MM.1S (cell line): ENCODE measurements at regions not wholly inside any gene's neighbourhood (a gene's known extent, or its start where the extent isn't known, plus 50 kb on each side); places are given as distances from the start of the nearest gene placed in this dataset.

Experiments
- DNase-seq: peaks from one replicate; pipeline ENCODE4 v3.0.0-alpha.2; 2015
- H2AFZ ChIP-seq: fragments of 300-600 bp; sonication (generic); 2 replicates; pipeline ENCODE4 v1.6.0; 2016; ENCODE audit warnings: antibody characterized with exemption, low read length
- H3F3A ChIP-seq: fragments of 300-600 bp; sonication (generic); 2 replicates; pipeline ENCODE4 v1.6.1; 2016; ENCODE audit warnings: mild to moderate bottlenecking, antibody characterized with exemption, low read length, moderate library complexity, mixed read lengths; ENCODE audit not compliant: insufficient read depth
- H3K27ac ChIP-seq: fragments of 300-600 bp; sonication (generic); 2 replicates; pipeline ENCODE4 v1.5.1; 2016; ENCODE audit warnings: mild to moderate bottlenecking, low read length
- H3K27me3 ChIP-seq: fragments of 300-600 bp; sonication (generic); replicated peaks from 2 replicates; pipeline ENCODE4 v1.6.0; 2016; ENCODE audit warnings: low read length; ENCODE audit not compliant: insufficient read depth
- H3K36me3 ChIP-seq: fragments of 300-600 bp; sonication (generic); replicated peaks from 2 replicates; pipeline ENCODE4 v1.6.1; 2016; ENCODE audit warnings: mild to moderate bottlenecking, low read length, mixed read lengths; ENCODE audit not compliant: insufficient read depth
- H3K4me1 ChIP-seq: fragments of 300-600 bp; sonication (generic); 2 replicates; pipeline ENCODE4 v1.6.1; 2016; ENCODE audit warnings: low read length, mixed read lengths
- H3K4me2 ChIP-seq: fragments of 300-600 bp; sonication (generic); 2 replicates; pipeline ENCODE4 v1.6.0; 2016; ENCODE audit warnings: low read depth, low read length
- H3K4me3 ChIP-seq: fragments of 300-600 bp; sonication (generic); 2 replicates; pipeline ENCODE4 v1.5.1; 2016; ENCODE audit warnings: low read length, mixed read lengths
- H3K79me2 ChIP-seq: fragments of 300-600 bp; sonication (generic); 2 replicates; pipeline ENCODE4 v1.6.1; 2016; ENCODE audit warnings: mixed run types, low read length, mixed read lengths
- H3K9ac ChIP-seq: fragments of 300-600 bp; sonication (generic); 2 replicates; pipeline ENCODE4 v1.6.1; 2016; ENCODE audit warnings: low read length, mixed read lengths
- H3K9me2 ChIP-seq: fragments of 300-600 bp; sonication (generic); replicated peaks from 2 replicates; pipeline ENCODE4 v1.6.1; 2016; ENCODE audit warnings: mild to moderate bottlenecking, low read length, mixed read lengths; ENCODE audit not compliant: insufficient read depth
- H3K9me3 ChIP-seq: fragments of 300-600 bp; sonication (generic); replicated peaks from 2 replicates; pipeline ENCODE4 v1.6.1; 2016; ENCODE audit warnings: mild to moderate bottlenecking, low read length, mixed read lengths; ENCODE audit not compliant: insufficient read depth
- H4K20me1 ChIP-seq: fragments of 300-600 bp; sonication (generic); 2 replicates; pipeline ENCODE4 v1.6.1; 2016; ENCODE audit warnings: mild to moderate bottlenecking, low read length, moderate library complexity, mixed read lengths; ENCODE audit not compliant: insufficient read depth
- EZH2 ChIP-seq: fragments of 300-600 bp; sonication (generic); optimal IDR thresholded peaks from 2 replicates; pipeline ENCODE3; 2017; ENCODE audit warnings: low read depth, mild to moderate bottlenecking, antibody characterized with exemption, low read length, mixed read lengths
- EZH2phosphoT487 ChIP-seq: fragments of 300-600 bp; sonication (generic); IDR thresholded peaks from 2 replicates; pipeline ENCODE4 v1.6.1; 2018; ENCODE audit warnings: antibody characterized with exemption, low read length
- TF ChIP-seq, protein P1 (sequence below): fragments of 300-600 bp; sonication (generic); IDR thresholded peaks from 2 replicates; pipeline ENCODE4 v1.5.1; 2016; ENCODE audit warnings: antibody characterized with exemption, low read length, mixed read lengths

DNA sequence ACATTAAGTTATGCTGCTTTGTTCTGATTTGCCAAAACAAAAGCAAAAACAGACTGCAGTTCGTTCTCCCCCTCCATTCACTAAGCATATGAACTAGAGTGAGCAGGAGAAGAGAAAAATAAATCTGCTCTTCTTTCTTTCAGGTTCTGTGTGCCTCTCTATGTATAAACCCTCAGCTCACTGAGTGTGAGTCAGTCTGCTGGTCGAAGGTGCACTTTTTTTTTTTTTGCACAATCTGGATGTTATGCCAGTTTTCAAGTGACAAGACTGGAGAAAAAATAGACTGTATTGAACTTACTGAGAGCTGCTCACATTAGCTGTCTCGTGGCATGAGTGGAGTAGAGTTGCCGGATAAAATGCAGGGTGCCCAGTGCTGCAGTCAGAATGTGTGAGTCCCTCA is 244.6 kb upstream of the ATP10B start:
- Histone ChIP-seq H2AFZ (no peak overlapping the region), H3K27ac (no peak overlapping the region), H3K79me2 (no peaks in the 10 kb centered on the region), H3K9me3 (no peaks in the 10 kb centered on the region), H3K27me3 (no peaks in the 10 kb centered on the region), H4K20me1 (no peaks in the 10 kb centered on the region), H3K36me3 (no peaks in the 10 kb centered on the region), H3F3A (no peaks in the 10 kb centered on the region), H3K4me3 (no peak overlapping the region), H3K9ac (no peak overlapping the region), H3K4me1 (no peaks in the 10 kb centered on the region), H3K9me2 (no peaks in the 10 kb centered on the region), H3K4me2 (no peak overlapping the region)
- TF ChIP-seq EZH2phosphoT487 (no peak), EZH2 (no peak)
- DNase-seq, result no peak

DNA sequence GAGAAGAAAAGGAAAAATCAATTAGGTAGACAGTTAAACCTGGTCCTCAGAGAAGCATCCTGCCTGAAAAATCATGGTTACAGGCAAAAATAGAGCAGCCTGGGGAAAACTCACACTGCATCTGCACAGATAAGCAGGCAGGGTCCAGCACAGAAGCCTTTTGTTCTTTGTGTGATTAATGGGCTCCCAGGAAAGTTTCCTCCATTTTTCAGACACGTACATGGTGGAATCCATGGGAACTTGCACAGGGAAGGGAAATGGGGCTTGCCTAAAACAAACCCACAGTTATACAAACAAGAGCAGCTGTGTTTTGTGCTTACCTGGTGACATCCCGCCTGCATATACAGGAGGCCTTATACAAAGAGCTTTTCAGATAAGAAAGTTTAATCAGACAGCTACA is 243.9 kb upstream of the ATP10B start:
- Histone ChIP-seq H3K36me3 (no peaks in the 10 kb centered on the region), H3K27ac (no peak overlapping the region), H3F3A (no peaks in the 10 kb centered on the region), H4K20me1 (no peaks in the 10 kb centered on the region), H3K4me1 (no peaks in the 10 kb centered on the region), H3K27me3 (no peaks in the 10 kb centered on the region), H3K9me2 (no peaks in the 10 kb centered on the region), H3K79me2 (no peaks in the 10 kb centered on the region), H3K4me2 (no peak overlapping the region), H3K9me3 (no peaks in the 10 kb centered on the region), H3K9ac (no peak overlapping the region), H2AFZ (no peak overlapping the region), H3K4me3 (no peak overlapping the region)
- DNase-seq, result no peak
- TF ChIP-seq, protein P1, sequence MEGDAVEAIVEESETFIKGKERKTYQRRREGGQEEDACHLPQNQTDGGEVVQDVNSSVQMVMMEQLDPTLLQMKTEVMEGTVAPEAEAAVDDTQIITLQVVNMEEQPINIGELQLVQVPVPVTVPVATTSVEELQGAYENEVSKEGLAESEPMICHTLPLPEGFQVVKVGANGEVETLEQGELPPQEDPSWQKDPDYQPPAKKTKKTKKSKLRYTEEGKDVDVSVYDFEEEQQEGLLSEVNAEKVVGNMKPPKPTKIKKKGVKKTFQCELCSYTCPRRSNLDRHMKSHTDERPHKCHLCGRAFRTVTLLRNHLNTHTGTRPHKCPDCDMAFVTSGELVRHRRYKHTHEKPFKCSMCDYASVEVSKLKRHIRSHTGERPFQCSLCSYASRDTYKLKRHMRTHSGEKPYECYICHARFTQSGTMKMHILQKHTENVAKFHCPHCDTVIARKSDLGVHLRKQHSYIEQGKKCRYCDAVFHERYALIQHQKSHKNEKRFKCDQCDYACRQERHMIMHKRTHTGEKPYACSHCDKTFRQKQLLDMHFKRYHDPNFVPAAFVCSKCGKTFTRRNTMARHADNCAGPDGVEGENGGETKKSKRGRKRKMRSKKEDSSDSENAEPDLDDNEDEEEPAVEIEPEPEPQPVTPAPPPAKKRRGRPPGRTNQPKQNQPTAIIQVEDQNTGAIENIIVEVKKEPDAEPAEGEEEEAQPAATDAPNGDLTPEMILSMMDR, result no peak
- TF ChIP-seq EZH2phosphoT487, result no peak
- TF ChIP-seq EZH2, result no peak

DNA sequence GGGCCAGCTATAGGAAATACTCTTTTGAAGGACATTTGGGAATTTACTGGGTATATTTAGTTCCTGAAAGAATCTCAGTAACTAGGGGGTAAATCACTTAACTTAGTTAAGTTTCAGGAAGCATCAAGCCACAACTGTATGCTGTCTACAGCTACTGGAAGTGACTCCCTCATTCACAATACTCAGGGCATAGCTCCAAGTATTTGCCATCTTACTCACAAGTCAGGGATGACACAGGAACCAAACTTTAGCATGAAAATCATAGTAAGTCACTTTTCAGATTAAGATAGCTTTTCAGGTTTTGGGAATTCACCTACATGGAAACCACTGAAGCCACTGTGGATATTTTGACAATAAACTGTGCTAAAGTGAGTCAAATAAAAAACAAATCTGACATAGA is 242.4 kb upstream of the ATP10B start:
- Histone ChIP-seq H3K27me3 (no peaks in the 10 kb centered on the region), H3K79me2 (no peaks in the 10 kb centered on the region), H3K9me3 (no peaks in the 10 kb centered on the region), H3K4me3 (no peak overlapping the region), H4K20me1 (no peaks in the 10 kb centered on the region), H3K9me2 (no peaks in the 10 kb centered on the region), H2AFZ (no peak overlapping the region), H3K9ac (no peak overlapping the region), H3F3A (no peaks in the 10 kb centered on the region), H3K4me1 (no peaks in the 10 kb centered on the region), H3K36me3 (no peaks in the 10 kb centered on the region), H3K27ac (no peak overlapping the region), H3K4me2 (no peak overlapping the region)
- TF ChIP-seq EZH2phosphoT487, result no peak
- TF ChIP-seq, protein P1, result no peak
- no peak for TF ChIP-seq EZH2
- no peak for DNase-seq

DNA sequence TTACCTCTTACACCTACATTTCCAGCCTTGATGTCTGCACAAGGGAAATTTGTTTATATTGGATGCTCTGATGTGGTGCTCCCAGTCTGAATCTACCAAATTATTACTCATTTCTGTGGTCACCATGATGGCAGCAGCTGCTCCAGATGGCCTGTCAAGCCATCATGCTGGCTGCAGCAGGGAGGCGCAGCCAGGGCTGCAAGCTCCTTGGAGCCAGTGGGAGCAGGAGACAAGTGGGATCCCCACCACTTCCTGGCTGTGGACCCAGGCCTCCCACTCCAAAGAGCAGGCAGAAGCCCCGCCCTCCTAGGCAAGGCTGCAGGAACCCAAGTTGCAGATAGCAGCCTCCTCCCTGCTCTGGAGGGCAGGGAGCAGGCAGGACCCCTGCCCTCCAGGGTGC is 241.1 kb upstream of the ATP10B start:
- Histone ChIP-seq H3K4me2 (no peak overlapping the region), H4K20me1 (no peaks in the 10 kb centered on the region), H3K9me3 (no peaks in the 10 kb centered on the region), H3K36me3 (no peaks in the 10 kb centered on the region), H3K27me3 (no peaks in the 10 kb centered on the region), H3K79me2 (no peaks in the 10 kb centered on the region), H3K27ac (no peak overlapping the region), H2AFZ (no peak overlapping the region), H3K9me2 (no peaks in the 10 kb centered on the region), H3F3A (no peaks in the 10 kb centered on the region), H3K4me3 (no peak overlapping the region), H3K4me1 (no peaks in the 10 kb centered on the region), H3K9ac (no peak overlapping the region)
- no peak for DNase-seq
- TF ChIP-seq EZH2, result no peak
- no peak for TF ChIP-seq EZH2phosphoT487
- TF ChIP-seq, protein P1, result no peak
